Smooth muscle cell (in vitro differentiated cells): ENCODE measurements at regions not wholly inside any gene's neighbourhood (a gene's known extent, or its start where the extent isn't known, plus 50 kb on each side); places are given as distances from the start of the nearest gene placed in this dataset.

Experiments used
- DNase-seq: peaks from one replicate; lab custom pipeline; 2025; ENCODE audit not compliant: unreplicated experiment; lab: John Stamatoyannopoulos, UW
- H2AFZ ChIP-seq: fragments of 200-600 bp; sonication (generic); 2 replicates; pipeline ENCODE4 v1.6.0; 2016; ENCODE audit warnings: antibody characterized with exemption, low read depth, mild to moderate bottlenecking
- H3F3A ChIP-seq: fragments of 200-600 bp; sonication (generic); 2 replicates; pipeline ENCODE4 v1.6.0; 2017; ENCODE audit warnings: antibody characterized with exemption, low read depth
- H3K27ac ChIP-seq: fragments of 200-600 bp; sonication (generic); 2 replicates; pipeline ENCODE4 v1.5.1; 2016; ENCODE audit warnings: low read depth, mild to moderate bottlenecking
- H3K27me3 ChIP-seq: fragments of 200-600 bp; sonication (generic); 2 replicates; pipeline ENCODE4 v1.6.1; 2016; ENCODE audit warnings: low read depth, mild to moderate bottlenecking
- H3K36me3 ChIP-seq: fragments of 200-600 bp; sonication (generic); 2 replicates; pipeline ENCODE4 v1.5.1; 2016; ENCODE audit warnings: low read depth
- H3K4me1 ChIP-seq: fragments of 200-600 bp; sonication (generic); 2 replicates; pipeline ENCODE4 v1.5.1; 2016; ENCODE audit warnings: low read depth
- H3K4me2 ChIP-seq: fragments of 200-600 bp; sonication (generic); 2 replicates; pipeline ENCODE4 v1.6.0; 2016; ENCODE audit warnings: mild to moderate bottlenecking
- H3K4me3 ChIP-seq: fragments of 200-600 bp; sonication (generic); 2 replicates; pipeline ENCODE4 v1.5.1; 2016; ENCODE audit warnings: mild to moderate bottlenecking
- H3K79me2 ChIP-seq: fragments of 200-600 bp; sonication (generic); 2 replicates; pipeline ENCODE4 v1.6.0; 2016; ENCODE audit warnings: low read depth, mild to moderate bottlenecking
- H3K9ac ChIP-seq: fragments of 200-600 bp; sonication (generic); 2 replicates; pipeline ENCODE4 v1.6.0; 2016; ENCODE audit warnings: low read depth
- H3K9me3 ChIP-seq: fragments of 200-600 bp; sonication (generic); replicated peaks from 2 replicates; pipeline ENCODE4 v1.5.1; 2016; ENCODE audit warnings: low read depth
- H4K20me1 ChIP-seq: fragments of 200-600 bp; sonication (generic); 2 replicates; pipeline ENCODE4 v1.6.0; 2016; ENCODE audit warnings: low read depth
- whole genome bisulfite sequencing: methylation state at CpG from one replicate; pipeline ENCODE4 v1.1.7; 2016; ENCODE audit warnings: low lambda C conversion rate; 5-methylcytosine and 5-hydroxymethylcytosine counted together
- TF ChIP-seq, protein P1 (sequence below): fragments of 200-600 bp; sonication (generic); IDR thresholded peaks from 2 replicates; pipeline ENCODE4 v1.5.1; 2017; ENCODE audit warnings: borderline replicate concordance, mild to moderate bottlenecking, antibody characterized with exemption; ENCODE audit not compliant: insufficient read depth, poor library complexity, severe bottlenecking

DNA sequence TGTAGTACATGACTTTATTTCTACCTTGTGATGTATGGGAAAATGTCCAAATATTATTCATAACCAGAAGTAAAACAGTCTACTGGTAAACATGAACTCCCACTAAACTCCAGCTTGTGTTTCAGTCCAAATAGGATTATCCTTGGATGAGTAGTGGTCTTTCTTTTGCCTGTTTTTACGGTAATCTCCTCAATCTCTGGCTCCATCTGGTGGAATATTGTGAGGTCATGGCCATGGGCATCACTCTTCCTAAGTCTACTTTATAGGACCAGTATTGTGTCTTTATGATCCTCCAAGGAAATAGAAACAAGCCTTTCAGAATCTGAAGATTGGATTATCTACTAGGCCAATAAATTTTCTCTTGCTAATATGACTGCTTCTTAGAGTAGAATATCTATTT lies 505.0 kb downstream of the BMP2 start:
- no peak overlapping the region for H3K27ac ChIP-seq
- H3K4me2 ChIP-seq, result no peak overlapping the region
- H3K27me3 ChIP-seq, result no peaks in the 10 kb centered on the region
- no peaks in the 10 kb centered on the region for H3K36me3 ChIP-seq
- TF ChIP-seq, protein P1, sequence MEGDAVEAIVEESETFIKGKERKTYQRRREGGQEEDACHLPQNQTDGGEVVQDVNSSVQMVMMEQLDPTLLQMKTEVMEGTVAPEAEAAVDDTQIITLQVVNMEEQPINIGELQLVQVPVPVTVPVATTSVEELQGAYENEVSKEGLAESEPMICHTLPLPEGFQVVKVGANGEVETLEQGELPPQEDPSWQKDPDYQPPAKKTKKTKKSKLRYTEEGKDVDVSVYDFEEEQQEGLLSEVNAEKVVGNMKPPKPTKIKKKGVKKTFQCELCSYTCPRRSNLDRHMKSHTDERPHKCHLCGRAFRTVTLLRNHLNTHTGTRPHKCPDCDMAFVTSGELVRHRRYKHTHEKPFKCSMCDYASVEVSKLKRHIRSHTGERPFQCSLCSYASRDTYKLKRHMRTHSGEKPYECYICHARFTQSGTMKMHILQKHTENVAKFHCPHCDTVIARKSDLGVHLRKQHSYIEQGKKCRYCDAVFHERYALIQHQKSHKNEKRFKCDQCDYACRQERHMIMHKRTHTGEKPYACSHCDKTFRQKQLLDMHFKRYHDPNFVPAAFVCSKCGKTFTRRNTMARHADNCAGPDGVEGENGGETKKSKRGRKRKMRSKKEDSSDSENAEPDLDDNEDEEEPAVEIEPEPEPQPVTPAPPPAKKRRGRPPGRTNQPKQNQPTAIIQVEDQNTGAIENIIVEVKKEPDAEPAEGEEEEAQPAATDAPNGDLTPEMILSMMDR, result peak; percentile 29
- 62% methylated on average over 1 of the region's 1 CpG for WGBS
- no peak overlapping the region for H2AFZ ChIP-seq
- H3K4me3 ChIP-seq, result no peak overlapping the region
- no peaks in the 10 kb centered on the region for H3F3A ChIP-seq
- no peaks in the 10 kb centered on the region for H3K9me3 ChIP-seq
- no peak overlapping the region for H3K9ac ChIP-seq
- H3K79me2 ChIP-seq, result no peaks in the 10 kb centered on the region
- DNase-seq, result no peak
- no peaks in the 10 kb centered on the region for H3K4me1 ChIP-seq
- H4K20me1 ChIP-seq, result no peaks in the 10 kb centered on the region

DNA sequence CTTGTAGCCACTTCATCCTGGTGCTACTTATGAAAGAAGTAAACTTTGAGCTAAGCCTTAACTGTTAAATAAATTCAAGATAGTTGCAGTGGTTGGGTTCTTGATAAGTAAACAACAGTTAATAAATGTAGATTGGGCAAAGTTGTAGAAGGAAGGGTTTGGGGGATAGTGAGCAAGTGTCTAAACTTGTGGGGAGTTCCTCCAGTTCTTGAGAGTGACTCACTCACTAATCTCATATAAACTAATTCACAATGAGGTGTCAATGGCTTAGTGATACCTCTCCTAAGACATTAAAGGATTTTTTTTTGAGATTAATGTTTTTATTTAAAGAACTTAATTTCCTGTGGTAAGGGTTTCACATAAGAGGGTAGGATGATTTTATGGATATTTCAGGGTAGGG lies 507.4 kb downstream of the BMP2 start:
- no peak overlapping the region for H3K4me3 ChIP-seq
- H3K4me2 ChIP-seq, result no peak overlapping the region
- no peaks in the 10 kb centered on the region for H4K20me1 ChIP-seq
- DNase-seq, result no peak
- no peaks in the 10 kb centered on the region for H3K27me3 ChIP-seq
- no peaks in the 10 kb centered on the region for H3K36me3 ChIP-seq
- TF ChIP-seq, protein P1, result no peak
- H3K27ac ChIP-seq, result no peak overlapping the region
- H3K9me3 ChIP-seq, result no peaks in the 10 kb centered on the region
- no peak overlapping the region for H3K9ac ChIP-seq
- H2AFZ ChIP-seq, result no peak overlapping the region
- no peaks in the 10 kb centered on the region for H3F3A ChIP-seq
- H3K79me2 ChIP-seq, result no peaks in the 10 kb centered on the region
- H3K4me1 ChIP-seq, result no peaks in the 10 kb centered on the region

DNA sequence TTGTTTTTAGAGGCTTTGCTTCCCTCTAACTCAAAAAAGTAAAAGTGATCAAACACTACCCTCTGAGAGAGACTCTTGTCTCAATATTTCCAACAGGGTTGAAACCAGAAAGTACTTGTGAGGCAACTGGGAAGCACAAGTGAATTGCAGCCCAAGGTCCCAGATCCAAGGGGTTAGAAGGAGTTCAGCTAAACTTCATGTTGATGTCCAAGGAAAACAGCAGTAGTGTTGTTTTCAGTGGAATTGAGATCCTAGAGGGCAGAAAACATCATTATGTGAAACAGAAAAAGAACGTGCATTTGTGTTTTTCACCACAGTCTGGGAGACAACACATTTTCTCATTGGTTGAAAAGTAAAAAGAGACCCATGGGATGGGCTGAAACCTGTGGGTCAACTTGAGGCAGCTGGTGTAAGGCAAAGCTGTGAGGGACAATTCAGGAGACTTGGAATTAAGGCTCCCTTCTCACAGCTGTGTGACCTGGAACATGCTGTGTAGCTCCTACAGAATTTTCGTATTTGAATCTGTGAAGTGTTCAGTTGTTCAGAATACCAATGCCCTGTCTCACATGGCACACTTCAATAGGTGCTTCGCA lies 508.3 kb downstream of the BMP2 start:
- H3K27ac ChIP-seq, result no peak overlapping the region
- TF ChIP-seq, protein P1, result no peak
- H3K4me1 ChIP-seq, result no peaks in the 10 kb centered on the region

DNA sequence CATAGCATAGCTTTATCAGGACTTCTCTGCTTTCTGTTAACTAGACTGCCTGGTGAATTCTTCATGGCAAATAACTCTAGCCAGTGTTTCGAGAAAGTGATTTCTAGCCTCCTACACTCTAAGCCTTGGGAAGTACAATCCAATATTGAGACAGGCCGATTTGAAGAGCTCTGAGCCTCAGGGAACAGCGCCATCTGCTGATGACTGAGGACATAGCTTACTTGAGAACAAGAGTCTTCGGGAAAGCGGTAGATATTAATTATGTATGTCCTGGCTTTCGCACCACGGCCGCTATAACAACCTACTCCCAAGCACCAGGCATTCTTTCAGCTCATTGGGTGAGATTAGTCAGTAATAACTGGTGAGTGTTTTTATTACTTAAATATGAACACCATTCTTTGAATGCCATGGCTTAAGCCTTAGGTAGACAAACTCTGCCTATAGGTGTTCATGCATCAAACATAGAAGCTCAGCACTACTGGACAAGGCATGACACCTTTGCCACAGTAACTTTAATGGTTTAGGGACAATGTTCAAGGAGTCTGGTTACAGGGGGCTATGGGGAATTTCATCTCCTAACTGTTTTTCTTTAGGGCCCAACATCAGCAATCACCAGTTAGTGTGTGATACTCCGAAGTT lies 518.6 kb downstream of the BMP2 start:
- H4K20me1 ChIP-seq, result no peaks in the 10 kb centered on the region
- no peak overlapping the region for H2AFZ ChIP-seq
- H3K9ac ChIP-seq, result no peak overlapping the region
- no peaks in the 10 kb centered on the region for H3K4me1 ChIP-seq
- no peak overlapping the region for H3K27ac ChIP-seq
- WGBS, result 27% methylated on average over 9 of the region's 9 CpGs
- no peaks in the 10 kb centered on the region for H3F3A ChIP-seq
- no peaks in the 10 kb centered on the region for H3K79me2 ChIP-seq
- peaks cover 20% of the 10 kb centered on the region for H3K27me3 ChIP-seq
- H3K4me2 ChIP-seq, result no peak overlapping the region
- H3K36me3 ChIP-seq, result no peaks in the 10 kb centered on the region
- TF ChIP-seq, protein P1, result peak; percentile 85
- no peaks in the 10 kb centered on the region for H3K9me3 ChIP-seq
- DNase-seq, result peak; percentile 23
- H3K4me3 ChIP-seq, result no peak overlapping the region

More for the DNA sequence above, 508.3 kb downstream of the BMP2 start:
- Histone ChIP-seq H3K27me3 (no peaks in the 10 kb centered on the region), H2AFZ (no peak overlapping the region), H3K4me2 (no peak overlapping the region), H3K4me3 (no peak overlapping the region), H3K79me2 (no peaks in the 10 kb centered on the region), H3F3A (no peaks in the 10 kb centered on the region), H3K36me3 (no peaks in the 10 kb centered on the region), H3K9me3 (no peaks in the 10 kb centered on the region), H3K9ac (no peak overlapping the region), H4K20me1 (no peaks in the 10 kb centered on the region)
- 89% methylated on average over 3 of the region's 3 CpGs for WGBS
- DNase-seq, result no peak
